AG10803 (cell line): ENCODE measurements at regions not wholly inside any gene's neighbourhood (a gene's known extent, or its start where the extent isn't known, plus 50 kb on each side); places are given as distances from the start of the nearest gene placed in this dataset.

Source experiments
- DNase-seq: peaks from one replicate; pipeline ENCODE4 v3.0.0; 2010; ENCODE audit warnings: low read depth
- H3K4me3 ChIP-seq: 2 replicates; pipeline ENCODE4 v1.5.1; 2011; ENCODE audit warnings: mild to moderate bottlenecking, low read length, control low read depth
- CTCF ChIP-seq: conservative IDR thresholded peaks from 2 replicates; pipeline ENCODE4 v1.5.1; 2011; ENCODE audit warnings: mild to moderate bottlenecking, low read length, control low read depth, inconsistent platforms

GRCh38 chr2:126990605-126991532, 92.2 kb downstream of the TEX51 start:
- DNase-seq: no peak

GRCh38 chr2:126994340-126994777, 95.7 kb downstream of the TEX51 start:
- TF ChIP-seq CTCF: no peak
- no peak for DNase-seq
- no peak overlapping the region for H3K4me3 ChIP-seq

More at GRCh38 chr2:126990605-126991532, 92.2 kb downstream of the TEX51 start:
- H3K4me3 ChIP-seq: no peak overlapping the region
- TF ChIP-seq CTCF: no peak

- H3K4me3 ChIP-seq: no peak overlapping the region
- no peak for TF ChIP-seq CTCF
- no peak for DNase-seq
Measured at GRCh38 chr2:126995621-126996377, 97.1 kb downstream of the TEX51 start.

GRCh38 chr2:126996378-126996699, 97.6 kb downstream of the TEX51 start:
- no peak for TF ChIP-seq CTCF
- H3K4me3 ChIP-seq: no peak overlapping the region
- DNase-seq: no peak
